ENCODE measurements at regions not wholly inside any gene's neighbourhood (a gene's known extent, or its start where the extent isn't known, plus 50 kb on each side); places are given as distances from the start of the nearest gene placed in this dataset.

GRCh38 chr2:155145758-155146229, 447.3 kb downstream of the KCNJ3 start:
- no peak overlapping the region for H3K23ac ChIP-seq (ENCODE audit: insufficient read length, low read depth, low read length)
- no peak overlapping the region for H3K9ac ChIP-seq (ENCODE audit: extremely low read depth, insufficient read length, low read length)
- no peaks in the 10 kb centered on the region for H3K27me3 ChIP-seq (ENCODE audit: insufficient read depth, low read length)
- TF ChIP-seq CTCF (conservative IDR thresholded peaks at IDR 0.05): no peak
- no peak overlapping the region for H2BK120ac ChIP-seq (ENCODE audit: low read depth, low read length, poor library complexity, severe bottlenecking)
- Mint-ChIP-seq H3K4me3 (no peak overlapping the region), H3K4me1 (peaks cover 4 to 8% of the 10 kb centered on the region in 2 experiments; a peak in 3 of 4 replicates), H3K27me3 (ENCODE audit: low read depth) (no peaks in the 10 kb centered on the region), H3K36me3 (ENCODE audit: insufficient read depth in 1 of 3, low read depth in 3 of 3) (no peaks in the 10 kb centered on the region), H3K9me3 (no peaks in the 10 kb centered on the region), H3K27ac (no peak overlapping the region)
- H2BK20ac ChIP-seq (ENCODE audit: low read depth, low read length, poor library complexity, severe bottlenecking): no peak overlapping the region
- H3T11ph ChIP-seq (ENCODE audit: low read length): no peak overlapping the region
- H3K4me2 ChIP-seq (ENCODE audit: insufficient read depth, insufficient read length, low read length): no peak overlapping the region
- DNase-seq: no peak
- H3K56ac ChIP-seq (ENCODE audit: insufficient read length, low read depth, low read length): no peak overlapping the region
- no peak overlapping the region for H3K4ac ChIP-seq (ENCODE audit: low read depth, low read length)
- H3K18ac ChIP-seq (ENCODE audit: insufficient read length, low read depth, low read length): no peak overlapping the region
- no CpG with 5 or more reads among the region's 3 CpGs for WGBS (ENCODE audit: extremely low coverage, insufficient read length, low lambda C conversion rate)
- no peaks in the 10 kb centered on the region for H3K4me1 ChIP-seq (ENCODE audit: insufficient read depth, low read length)
- H4K91ac ChIP-seq (ENCODE audit: insufficient read length, low read depth, low read length): no peak overlapping the region
- no peaks in the 10 kb centered on the region for H3K23me2 ChIP-seq (ENCODE audit: insufficient read length, low read depth, low read length, poor library complexity, severe bottlenecking)
- H2BK12ac ChIP-seq (ENCODE audit: insufficient read length, low read depth, low read length): no peak overlapping the region
- H3K79me2 ChIP-seq (ENCODE audit: insufficient read depth, low read length): no peaks in the 10 kb centered on the region
- H4K20me1 ChIP-seq (ENCODE audit: control insufficient read depth, insufficient read depth, insufficient read length): no peaks in the 10 kb centered on the region
- no peak overlapping the region for H4K5ac ChIP-seq (ENCODE audit: insufficient read length, low read depth, low read length)
- H2BK15ac ChIP-seq (ENCODE audit: low read depth, low read length): no peak overlapping the region
- peak overlapping the region; percentile 16 for H2AFZ ChIP-seq (ENCODE audit: low read length)
- no peak overlapping the region for H2AK5ac ChIP-seq (ENCODE audit: insufficient read length, low read length)
- H3K9me3 ChIP-seq (ENCODE audit: control insufficient read depth, low read depth, low read length): no peaks in the 10 kb centered on the region
- no peak overlapping the region for H3K27ac ChIP-seq (ENCODE audit: insufficient read length, low read depth, low read length)
- no peaks in the 10 kb centered on the region for H3K79me1 ChIP-seq (ENCODE audit: insufficient read depth, low read depth, low read length, poor library complexity, severe bottlenecking)
- H3K14ac ChIP-seq (ENCODE audit: insufficient read depth, low read length): no peak overlapping the region
- H2BK5ac ChIP-seq (ENCODE audit: insufficient read length, low read length): no peak overlapping the region
- H4K8ac ChIP-seq (replicated peaks; ENCODE audit: insufficient read length, low read depth, low read length): no peak overlapping the region

Measured in H9 (cell line).